PC-3 (cell line): ENCODE measurements at regions not wholly inside any gene's neighbourhood (a gene's known extent, or its start where the extent isn't known, plus 50 kb on each side); places are given as distances from the start of the nearest gene placed in this dataset.

Experiments
- ATAC-seq: fragments of 200-7000 bp; cut with Tn5 transposase; 2 replicates; pipeline ENCODE4 v1.9.1; 2020; ENCODE audit warnings: mild to moderate bottlenecking, moderate library complexity
- BruUV-seq: library from RNA; stranded (reverse); fragments of 400-500 nt; replicated peaks from 2 replicates; lab custom pipeline; 2021; lab: Mats Ljungman, UMichigan
- CTCF ChIA-PET: fragments of 300-600 bp; sonication (Branson Sonifier 250); formaldehyde crosslinking; loops from one replicate; lab custom pipeline; 2022; ENCODE audit warnings: antibody characterized with exemption; lab: Charles Lee
- POLR2A ChIA-PET: fragments of 300-600 bp; sonication (Branson Sonifier 250); formaldehyde crosslinking; loops from one replicate; lab custom pipeline; 2022; ENCODE audit warnings: antibody characterized with exemption; ENCODE audit not compliant: unreplicated experiment; lab: Charles Lee
- DNase-seq: peaks from one replicate; pipeline ENCODE4 v3.0.0-alpha.2; 2015
- H2AFZ ChIP-seq: fragments of 300-600 bp; sonication (generic); 2 replicates; pipeline ENCODE4 v1.6.0; 2016; ENCODE audit warnings: antibody characterized with exemption, low read length
- H3F3A ChIP-seq: fragments of 300-600 bp; sonication (generic); one replicate; pipeline ENCODE4 v1.6.0; 2017; ENCODE audit warnings: antibody characterized with exemption, low read length, control low read depth, mild to moderate bottlenecking; ENCODE audit not compliant: unreplicated experiment
- H3K27ac ChIP-seq: fragments of 300-600 bp; sonication (generic); 2 replicates; pipeline ENCODE4 v1.5.1; 2016; ENCODE audit warnings: mild to moderate bottlenecking, low read length
- H3K27me3 ChIP-seq: fragments of 300-600 bp; sonication (generic); 2 replicates; pipeline ENCODE4 v1.6.1; 2016; ENCODE audit warnings: low read length, mixed read lengths
- H3K36me3 ChIP-seq: fragments of 300-600 bp; sonication (generic); 2 replicates; pipeline ENCODE4 v1.6.1; 2016; ENCODE audit warnings: low read depth, mixed run types, low read length, mixed read lengths
- H3K4me1 ChIP-seq: fragments of 300-600 bp; sonication (generic); 2 replicates; pipeline ENCODE4 v1.5.1; 2016; ENCODE audit warnings: low read length; ENCODE audit not compliant: insufficient read depth
- H3K4me2 ChIP-seq: fragments of 300-600 bp; sonication (generic); 2 replicates; pipeline ENCODE4 v1.6.0; 2016; ENCODE audit warnings: low read length
- H3K4me3 ChIP-seq: fragments of 300-600 bp; sonication (generic); 2 replicates; pipeline ENCODE4 v1.5.1; 2016; ENCODE audit warnings: mild to moderate bottlenecking, low read length, mixed read lengths
- H3K79me2 ChIP-seq: fragments of 300-600 bp; sonication (generic); 2 replicates; pipeline ENCODE4 v1.6.1; 2017; ENCODE audit warnings: low read length, mixed read lengths
- H3K9ac ChIP-seq: fragments of 300-600 bp; sonication (generic); 2 replicates; pipeline ENCODE4 v1.6.0; 2016; ENCODE audit warnings: mild to moderate bottlenecking, low read length
- H3K9me2 ChIP-seq: fragments of 300-600 bp; sonication (generic); replicated peaks from 2 replicates; pipeline ENCODE4 v1.6.1; 2016; ENCODE audit warnings: mixed run types, low read length, mixed read lengths
- H3K9me3 ChIP-seq: fragments of 300-600 bp; sonication (generic); 2 replicates; pipeline ENCODE4 v1.6.1; 2016; ENCODE audit warnings: low read length, mixed read lengths
- H4K20me1 ChIP-seq: fragments of 300-600 bp; sonication (generic); 2 replicates; pipeline ENCODE4 v1.6.1; 2016; ENCODE audit warnings: low read length, mixed read lengths
- EZH2 ChIP-seq: fragments of 300-600 bp; sonication (generic); IDR thresholded peaks from one replicate; pipeline ENCODE4 v1.6.1; 2017; ENCODE audit warnings: antibody characterized with exemption, mild to moderate bottlenecking, low read length; ENCODE audit not compliant: unreplicated experiment
- EZH2phosphoT487 ChIP-seq: fragments of 300-600 bp; sonication (generic); IDR thresholded peaks from 2 replicates; pipeline ENCODE4 v1.6.1; 2018; ENCODE audit warnings: mild to moderate bottlenecking, antibody characterized with exemption, low read length, borderline replicate concordance
- intact Hi-C: fragments of 100-400 bp; cut with micrococcal nuclease; formaldehyde crosslinking; loops from 2 replicates; pipeline ENCODE4 v1.9.0; 2023
- TF ChIP-seq, protein P1 (sequence below): fragments of 300-600 bp; sonication (generic); conservative IDR thresholded peaks from 2 replicates; pipeline ENCODE4 v1.5.1; 2017; ENCODE audit warnings: antibody characterized with exemption, low read depth, mild to moderate bottlenecking, low read length

DNA sequence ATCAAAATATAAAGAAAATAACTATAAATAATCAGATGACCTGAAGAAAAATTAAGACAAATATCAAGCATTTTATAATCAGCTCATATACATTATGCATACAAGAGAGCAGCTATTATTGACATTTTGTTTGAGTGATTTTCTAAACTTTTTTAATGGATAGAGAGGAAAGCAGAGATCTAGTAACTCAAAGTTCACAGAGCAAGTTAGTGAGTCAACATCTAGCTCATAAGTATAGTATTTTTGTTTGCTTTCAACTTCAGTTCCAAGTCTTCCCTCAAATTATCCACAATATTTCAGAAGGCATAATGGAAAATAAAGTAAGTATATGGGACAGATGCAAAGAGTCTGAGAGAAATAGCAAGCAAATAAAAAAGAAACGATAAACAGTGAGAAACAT is 470.1 kb upstream of the ALCAM start:
- H3K79me2 ChIP-seq, result no peaks in the 10 kb centered on the region
- peak; percentile 91 for ATAC-seq
- DNase-seq, result peak; percentile 57
- no peak for TF ChIP-seq EZH2phosphoT487
- TF ChIP-seq EZH2, result no peak
- TF ChIP-seq, protein P1, sequence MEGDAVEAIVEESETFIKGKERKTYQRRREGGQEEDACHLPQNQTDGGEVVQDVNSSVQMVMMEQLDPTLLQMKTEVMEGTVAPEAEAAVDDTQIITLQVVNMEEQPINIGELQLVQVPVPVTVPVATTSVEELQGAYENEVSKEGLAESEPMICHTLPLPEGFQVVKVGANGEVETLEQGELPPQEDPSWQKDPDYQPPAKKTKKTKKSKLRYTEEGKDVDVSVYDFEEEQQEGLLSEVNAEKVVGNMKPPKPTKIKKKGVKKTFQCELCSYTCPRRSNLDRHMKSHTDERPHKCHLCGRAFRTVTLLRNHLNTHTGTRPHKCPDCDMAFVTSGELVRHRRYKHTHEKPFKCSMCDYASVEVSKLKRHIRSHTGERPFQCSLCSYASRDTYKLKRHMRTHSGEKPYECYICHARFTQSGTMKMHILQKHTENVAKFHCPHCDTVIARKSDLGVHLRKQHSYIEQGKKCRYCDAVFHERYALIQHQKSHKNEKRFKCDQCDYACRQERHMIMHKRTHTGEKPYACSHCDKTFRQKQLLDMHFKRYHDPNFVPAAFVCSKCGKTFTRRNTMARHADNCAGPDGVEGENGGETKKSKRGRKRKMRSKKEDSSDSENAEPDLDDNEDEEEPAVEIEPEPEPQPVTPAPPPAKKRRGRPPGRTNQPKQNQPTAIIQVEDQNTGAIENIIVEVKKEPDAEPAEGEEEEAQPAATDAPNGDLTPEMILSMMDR, result no peak
- CTCF ChIA-PET, result interaction anchor here (0.5 to 1.0 kb wide), 2 partner anchors 12 to 469 kb away, joined by 3 to 5 read pairs; no protein-coding TSS in a partner anchor
- no peak overlapping the region for H2AFZ ChIP-seq
- no peaks in the 10 kb centered on the region for H3F3A ChIP-seq
- H3K9ac ChIP-seq, result no peak overlapping the region
- H3K36me3 ChIP-seq, result no peaks in the 10 kb centered on the region
- no TSS peak for BruUV-seq
- no peaks in the 10 kb centered on the region for H3K9me3 ChIP-seq
- H3K27ac ChIP-seq, result no peak overlapping the region
- intact Hi-C loops, result loop anchor here (10.0 kb wide), 1 partner anchor 272 kb away; no protein-coding TSS in a partner anchor
- 0 out of 2 replicates have a peak, but pooled peaks cover 3% of the 10 kb centered on the region for H3K9me2 ChIP-seq
- POLR2A ChIA-PET, result interaction anchor here (0.7 kb wide), 1 partner anchor 11 kb away, joined by 8 read pairs; no protein-coding TSS in a partner anchor
- H3K27me3 ChIP-seq, result no peaks in the 10 kb centered on the region
- H3K4me3 ChIP-seq, result no peak overlapping the region
- H4K20me1 ChIP-seq, result no peaks in the 10 kb centered on the region
- H3K4me1 ChIP-seq, result peaks cover 13% of the 10 kb centered on the region
- H3K4me2 ChIP-seq, result peak overlapping the region; percentile 17

DNA sequence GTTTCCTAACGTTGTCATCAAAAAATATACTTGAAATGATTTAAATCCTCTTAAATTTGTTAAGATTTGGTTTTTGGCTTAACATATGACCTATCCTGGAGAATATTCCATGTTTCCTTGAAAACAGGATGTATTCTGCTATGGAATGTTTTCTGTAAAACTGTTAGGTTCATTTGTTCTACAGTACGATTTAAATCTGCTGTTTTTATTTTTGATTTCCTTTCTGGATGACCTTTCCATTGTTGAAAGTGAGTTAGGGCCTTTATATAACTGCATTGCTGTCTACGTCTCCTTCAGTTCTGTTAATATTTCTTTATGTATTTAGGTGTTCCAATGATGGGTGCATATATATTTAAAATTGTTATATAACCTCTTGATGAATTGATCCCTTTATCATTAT is 465.3 kb upstream of the ALCAM start:
- Histone ChIP-seq H3K79me2 (no peaks in the 10 kb centered on the region), H3K4me2 (no peak overlapping the region), H3K9me3 (peaks cover 11% of the 10 kb centered on the region), H3K4me3 (no peak overlapping the region), H3K27ac (no peak overlapping the region), H4K20me1 (no peaks in the 10 kb centered on the region), H3K9me2 (no peaks in the 10 kb centered on the region), H3F3A (no peaks in the 10 kb centered on the region), H3K9ac (no peak overlapping the region), H3K36me3 (peaks cover 2% of the 10 kb centered on the region; the same call in 1 of the 2 replicates), H3K27me3 (no peaks in the 10 kb centered on the region), H3K4me1 (peaks cover 8% of the 10 kb centered on the region), H2AFZ (no peak overlapping the region)
- intact Hi-C loops, result no loop called here
- ChIA-PET POLR2A (no interaction called here), CTCF (no interaction called here)
- ATAC-seq (no peak), DNase-seq (no peak)
- no TSS peak for BruUV-seq
- TF ChIP-seq, protein P1, result no peak
- TF ChIP-seq EZH2phosphoT487 (no peak), EZH2 (no peak)

DNA sequence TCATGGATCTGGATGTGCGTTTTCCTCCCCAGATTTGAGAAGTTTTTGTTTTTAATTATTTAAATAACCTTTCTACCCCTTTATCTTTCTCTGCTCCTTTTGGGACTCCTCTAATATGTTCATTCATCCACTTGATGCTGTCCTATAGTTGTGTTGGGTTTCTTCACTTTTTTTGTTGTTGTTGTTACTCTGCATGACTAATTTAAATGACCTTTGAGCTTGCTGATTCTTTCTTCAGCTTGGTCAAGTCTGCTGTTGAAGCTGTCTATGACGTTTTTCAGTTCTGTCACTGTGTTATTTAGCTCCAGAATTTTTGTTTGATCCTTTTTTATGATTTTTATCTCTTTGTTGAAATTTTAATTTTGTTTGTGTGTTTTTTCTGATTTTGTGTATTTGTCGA is 463.6 kb upstream of the ALCAM start:
- Histone ChIP-seq H3K27ac (no peak overlapping the region), H3K27me3 (no peaks in the 10 kb centered on the region), H3K4me2 (no peak overlapping the region), H3K4me3 (no peak overlapping the region), H3K36me3 (peaks cover 2% of the 10 kb centered on the region; the same call in 1 of the 2 replicates), H3F3A (no peaks in the 10 kb centered on the region), H2AFZ (no peak overlapping the region), H3K9ac (no peak overlapping the region), H4K20me1 (no peaks in the 10 kb centered on the region), H3K79me2 (no peaks in the 10 kb centered on the region), H3K9me3 (peaks cover 11% of the 10 kb centered on the region), H3K4me1 (peaks cover 12% of the 10 kb centered on the region), H3K9me2 (no peaks in the 10 kb centered on the region)
- POLR2A ChIA-PET, result interaction anchor here (0.6 kb wide), 1 partner anchor 16 kb away, joined by 4 read pairs; no protein-coding TSS in a partner anchor
- CTCF ChIA-PET, result interaction anchor here (0.6 kb wide), 1 partner anchor 11 kb away, joined by 12 read pairs; no protein-coding TSS in a partner anchor
- no TSS peak for BruUV-seq
- ATAC-seq (no peak), DNase-seq (no peak)
- TF ChIP-seq EZH2 (no peak), EZH2phosphoT487 (no peak)
- TF ChIP-seq, protein P1, result no peak
- intact Hi-C loops, result no loop called here
